Astrocyte (in vitro differentiated cells and primary cell): ENCODE measurements at regions not wholly inside any gene's neighbourhood (a gene's known extent, or its start where the extent isn't known, plus 50 kb on each side); places are given as distances from the start of the nearest gene placed in this dataset.

Experiments used
- DNase-seq: peaks from one replicate; pipeline ENCODE4 v3.0.0-alpha.2; 2010; ENCODE audit warnings: low read depth
- FAIRE-seq: peaks from 2 replicates; lab custom pipeline; 2011; peaks lifted over from hg19 to GRCh38; lab: Jason Lieb, UNC
- H2AFZ ChIP-seq: 2 replicates; pipeline ENCODE4 v1.6.0; 2012; ENCODE audit warnings: low read depth, low read length, inconsistent platforms
- H3K27ac ChIP-seq: 2 replicates; pipeline ENCODE4 v1.5.1; 2011; ENCODE audit warnings: low read depth, low read length, inconsistent platforms
- H3K27me3 ChIP-seq: 2 replicates; pipeline ENCODE4 v1.6.0; 2011; ENCODE audit warnings: low read length, inconsistent platforms; ENCODE audit not compliant: insufficient read depth
- H3K36me3 ChIP-seq: 2 replicates; pipeline ENCODE4 v1.5.1; 2011; ENCODE audit warnings: low read length, inconsistent platforms; ENCODE audit not compliant: insufficient read depth
- H3K4me1 ChIP-seq: 2 replicates; pipeline ENCODE4 v1.5.1; 2011; ENCODE audit warnings: low read length, inconsistent platforms; ENCODE audit not compliant: insufficient read depth
- H3K4me2 ChIP-seq: 2 replicates; pipeline ENCODE4 v1.6.0; 2012; ENCODE audit warnings: low read length, inconsistent platforms
- H3K4me3 ChIP-seq: 2 replicates; pipeline ENCODE4 v1.5.1; 2011; ENCODE audit warnings: low read depth, mild to moderate bottlenecking, low read length, inconsistent platforms; ENCODE audit not compliant: insufficient read depth
- H3K79me2 ChIP-seq: 2 replicates; pipeline ENCODE4 v1.6.0; 2012; ENCODE audit warnings: mild to moderate bottlenecking, low read length, inconsistent platforms; ENCODE audit not compliant: insufficient read depth
- H3K9ac ChIP-seq: 2 replicates; pipeline ENCODE4 v1.6.0; 2012; ENCODE audit warnings: mild to moderate bottlenecking, low read length, inconsistent platforms
- H3K9me3 ChIP-seq: 2 replicates; pipeline ENCODE4 v1.5.1; 2012; ENCODE audit warnings: low read depth, mild to moderate bottlenecking, low read length, inconsistent platforms; ENCODE audit not compliant: insufficient read depth
- H4K20me1 ChIP-seq: 2 replicates; pipeline ENCODE4 v1.6.0; 2012; ENCODE audit warnings: low read length, inconsistent platforms; ENCODE audit not compliant: insufficient read depth
- H3K27ac Mint-ChIP-seq: one replicate; pipeline ENCODE4 v1.8.0; 2021; ENCODE audit warnings: mild to moderate bottlenecking, mixed read lengths; ENCODE audit not compliant: unreplicated experiment
- H3K27me3 Mint-ChIP-seq: one replicate; pipeline ENCODE4 v1.8.0; 2021; ENCODE audit warnings: low read depth, mixed read lengths; ENCODE audit not compliant: unreplicated experiment
- H3K36me3 Mint-ChIP-seq: one replicate; pipeline ENCODE4 v1.8.0; 2021; ENCODE audit warnings: low read depth, mixed read lengths; ENCODE audit not compliant: unreplicated experiment
- H3K4me1 Mint-ChIP-seq: one replicate; pipeline ENCODE4 v1.8.0; 2021; ENCODE audit warnings: low read depth, mixed read lengths; ENCODE audit not compliant: unreplicated experiment
- H3K4me3 Mint-ChIP-seq: one replicate; pipeline ENCODE4 v1.8.0; 2021; ENCODE audit warnings: mild to moderate bottlenecking, moderate library complexity, mixed read lengths; ENCODE audit not compliant: unreplicated experiment
- H3K9me3 Mint-ChIP-seq: one replicate; pipeline ENCODE4 v1.8.0; 2021; ENCODE audit warnings: mild to moderate bottlenecking, mixed read lengths; ENCODE audit not compliant: unreplicated experiment
- CTCF ChIP-seq: IDR thresholded peaks from 2 replicates; pipeline ENCODE4 v1.5.1; 2011; ENCODE audit warnings: low read depth, mild to moderate bottlenecking, inconsistent platforms, low read length, moderate library complexity; ENCODE audit not compliant: insufficient read depth
- EZH2 ChIP-seq: IDR thresholded peaks from 2 replicates; pipeline ENCODE4 v1.6.1; 2012; ENCODE audit warnings: mild to moderate bottlenecking, low read length, inconsistent platforms; ENCODE audit not compliant: insufficient read depth

DNA sequence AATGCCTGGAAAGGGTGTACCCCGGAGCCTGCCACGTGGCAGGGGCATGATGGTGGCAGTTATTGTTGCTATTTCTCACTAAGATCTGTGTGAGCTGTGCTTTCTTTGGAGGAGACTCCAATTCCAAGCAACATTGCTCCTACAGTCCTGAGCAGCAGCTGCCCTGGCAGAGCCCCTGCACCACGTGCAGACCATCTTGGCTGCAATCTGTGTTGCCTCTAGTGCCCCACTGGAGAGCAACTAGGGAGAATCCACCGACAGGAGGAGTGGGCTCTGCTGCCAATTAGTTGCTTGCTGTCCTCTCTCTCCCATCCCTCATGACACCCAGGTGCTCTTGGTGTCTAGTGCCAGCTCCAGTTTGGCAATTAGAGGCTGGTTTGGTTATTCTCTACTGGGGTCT is 116.0 kb downstream of the PXDC1 start:
- Mint-ChIP-seq H3K9me3 (no peaks in the 10 kb centered on the region), H3K4me3 (no peak overlapping the region), H3K27ac (no peak overlapping the region), H3K36me3 (no peaks in the 10 kb centered on the region), H3K4me1 (peaks cover 2% of the 10 kb centered on the region), H3K27me3 (peaks cover 13% of the 10 kb centered on the region)
- no peaks in the 10 kb centered on the region for H3K79me2 ChIP-seq
- H2AFZ ChIP-seq: no peak overlapping the region
- no peak for TF ChIP-seq CTCF
- TF ChIP-seq EZH2: no peak
- no peaks in the 10 kb centered on the region for H3K4me1 ChIP-seq
- no peak overlapping the region for H3K4me2 ChIP-seq
- no peak overlapping the region for H3K4me3 ChIP-seq
- FAIRE-seq: no peak
- H3K27me3 ChIP-seq: peaks cover 2% of the 10 kb centered on the region
- H3K36me3 ChIP-seq: no peaks in the 10 kb centered on the region
- H3K27ac ChIP-seq: no peak overlapping the region
- H3K9ac ChIP-seq: no peak overlapping the region
- no peaks in the 10 kb centered on the region for H4K20me1 ChIP-seq
- no peaks in the 10 kb centered on the region for H3K9me3 ChIP-seq
- no peak for DNase-seq

GRCh38 chr6:3634280-3634816 is 117.2 kb downstream of the PXDC1 start:
- Mint-ChIP-seq H3K27ac (no peak overlapping the region), H3K9me3 (no peaks in the 10 kb centered on the region), H3K4me1 (peaks cover 4% of the 10 kb centered on the region), H3K27me3 (peaks cover 14% of the 10 kb centered on the region), H3K36me3 (no peaks in the 10 kb centered on the region), H3K4me3 (no peak overlapping the region)
- no peaks in the 10 kb centered on the region for H4K20me1 ChIP-seq
- H3K27me3 ChIP-seq: peaks cover 2% of the 10 kb centered on the region
- no peak for FAIRE-seq
- H3K9me3 ChIP-seq: no peaks in the 10 kb centered on the region
- H2AFZ ChIP-seq: no peak overlapping the region
- H3K4me1 ChIP-seq: no peaks in the 10 kb centered on the region
- H3K79me2 ChIP-seq: no peaks in the 10 kb centered on the region
- TF ChIP-seq EZH2: no peak
- no peak for TF ChIP-seq CTCF
- H3K4me3 ChIP-seq: no peak overlapping the region
- no peak overlapping the region for H3K27ac ChIP-seq
- no peak overlapping the region for H3K4me2 ChIP-seq
- no peak for DNase-seq
- no peaks in the 10 kb centered on the region for H3K36me3 ChIP-seq
- H3K9ac ChIP-seq: no peak overlapping the region

DNA sequence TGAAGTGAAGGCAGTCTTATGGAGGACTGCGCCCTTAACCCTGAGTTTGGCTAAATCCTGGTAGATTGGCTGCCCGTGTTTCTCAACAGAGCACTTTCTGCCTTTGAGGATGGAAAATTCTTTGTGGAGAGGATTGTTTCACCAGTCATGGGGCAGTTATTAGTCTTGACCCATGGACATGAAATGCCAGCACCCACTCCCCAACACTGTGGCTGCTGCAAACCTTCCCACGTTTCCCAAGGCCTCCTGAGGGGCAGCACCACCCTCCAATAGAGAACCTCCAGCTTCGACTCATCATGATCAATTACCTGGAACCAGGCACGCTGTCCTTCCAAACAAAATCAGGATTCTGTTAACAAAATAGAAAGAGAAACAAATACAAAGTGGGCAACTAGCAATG is 117.8 kb downstream of the PXDC1 start:
- H3K4me1 Mint-ChIP-seq: peaks cover 4% of the 10 kb centered on the region
- H3K36me3 ChIP-seq: no peaks in the 10 kb centered on the region
- H3K27me3 Mint-ChIP-seq: peaks cover 14% of the 10 kb centered on the region
- H3K9me3 ChIP-seq: no peaks in the 10 kb centered on the region
- H4K20me1 ChIP-seq: no peaks in the 10 kb centered on the region
- no peak overlapping the region for H2AFZ ChIP-seq
- H3K4me3 Mint-ChIP-seq: no peak overlapping the region
- H3K27ac ChIP-seq: no peak overlapping the region
- no peaks in the 10 kb centered on the region for H3K36me3 Mint-ChIP-seq
- FAIRE-seq: no peak
- no peak overlapping the region for H3K4me3 ChIP-seq
- no peak overlapping the region for H3K9ac ChIP-seq
- H3K4me2 ChIP-seq: no peak overlapping the region
- no peaks in the 10 kb centered on the region for H3K9me3 Mint-ChIP-seq
- TF ChIP-seq EZH2: no peak
- no peak for TF ChIP-seq CTCF
- peaks cover 3% of the 10 kb centered on the region for H3K27me3 ChIP-seq
- H3K4me1 ChIP-seq: no peaks in the 10 kb centered on the region
- DNase-seq: no peak
- H3K27ac Mint-ChIP-seq: no peak overlapping the region
- H3K79me2 ChIP-seq: no peaks in the 10 kb centered on the region
